Activated CD4-positive, CD25-positive, alpha-beta regulatory T cell treated with anti-CD3 and anti-CD28 coated beads, Interleukin-2, amount 50 U/mL, for 72 hours (primary cell): ENCODE measurements at regions not wholly inside any gene's neighbourhood (a gene's known extent, or its start where the extent isn't known, plus 50 kb on each side); places are given as distances from the start of the nearest gene placed in this dataset.
"Not testable (repeated sequence)": the region's sequence is repeated elsewhere in the genome, so short reads cannot be mapped to it uniquely, and the experiment has no call there.

Experiments used
- DNase-seq: peaks from one replicate; pipeline ENCODE4 v3.0.0; 2021

- no peak for DNase-seq
Observed at GRCh38 chr9:135369412-135369990, 110.1 kb upstream of the PPP1R26 start.

- DNase-seq = no peak
Observed at GRCh38 chr9:135370411-135371375, 108.9 kb upstream of the PPP1R26 start.

DNA sequence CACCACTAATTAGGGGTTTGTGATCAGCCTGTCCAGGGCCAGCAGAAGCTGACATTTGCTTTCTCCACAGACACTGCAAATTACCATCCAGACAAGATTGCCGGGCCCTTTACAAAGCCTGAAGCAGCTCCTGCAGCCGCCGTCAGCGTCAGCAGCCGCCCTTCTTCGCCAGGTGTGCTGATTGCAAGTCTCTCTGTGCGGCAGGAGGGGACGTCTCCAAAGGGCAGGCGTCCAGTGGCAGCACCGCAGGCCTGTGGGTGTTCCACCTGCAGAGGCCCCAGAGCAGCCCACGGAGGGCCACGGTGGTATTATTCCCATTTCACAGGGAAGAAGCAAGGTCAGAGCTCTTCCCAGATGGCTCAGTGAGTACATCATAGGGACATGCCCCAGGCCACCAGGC is 108.0 kb upstream of the PPP1R26 start:
- DNase-seq = no peak

- DNase-seq = no peak
Observed at GRCh38 chr9:135372036-135372435, 107.5 kb upstream of the PPP1R26 start.

DNA sequence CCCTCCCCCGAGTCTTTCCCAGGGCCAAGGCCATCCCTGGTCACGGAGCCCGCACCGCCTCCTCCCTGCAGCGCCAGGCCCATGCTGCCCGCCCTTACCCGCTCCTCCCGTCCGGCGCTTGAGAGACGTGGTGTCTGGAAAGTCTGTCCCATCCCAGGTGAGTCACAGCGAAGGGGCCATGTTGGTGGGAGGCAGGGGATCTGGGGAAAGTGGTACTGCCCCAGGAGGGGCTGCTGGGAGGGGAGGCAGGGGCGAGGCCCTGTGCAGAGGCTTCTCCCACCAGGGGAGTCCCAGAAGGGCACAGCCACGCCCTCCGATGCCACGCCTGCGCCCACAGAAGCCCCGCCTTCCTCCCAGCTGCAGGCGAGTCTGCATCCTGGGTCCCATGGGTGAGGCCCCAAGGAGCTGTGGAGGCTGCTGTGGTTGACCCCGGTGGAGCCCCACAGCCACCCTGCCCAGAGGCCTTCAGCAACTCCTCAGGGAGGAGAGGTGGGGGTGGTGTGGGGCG is 107.0 kb upstream of the PPP1R26 start:
- DNase-seq = no peak

GRCh38 chr9:135373151-135373685 is 106.4 kb upstream of the PPP1R26 start:
- DNase-seq = no peak

DNA sequence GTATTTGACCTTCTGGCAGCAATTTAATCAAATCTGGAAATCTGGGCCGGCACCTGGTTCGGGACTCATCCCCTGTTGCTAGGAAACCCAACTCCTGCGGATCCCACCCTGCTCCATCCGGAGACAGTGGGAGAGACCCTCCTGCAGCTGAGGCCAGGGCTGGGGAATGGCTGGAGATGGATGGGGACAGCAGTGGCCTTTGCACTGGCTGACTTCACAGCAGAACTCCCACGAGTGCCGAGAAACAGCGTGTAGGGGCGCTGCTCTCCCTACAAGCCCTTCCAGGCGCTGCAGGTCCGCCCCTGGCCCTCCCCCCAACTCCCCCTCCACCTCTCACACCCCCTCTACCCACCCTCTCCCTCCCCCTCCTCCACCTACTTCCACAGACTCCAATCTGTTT is 105.8 kb upstream of the PPP1R26 start:
- no peak for DNase-seq

GRCh38 chr9:135374591-135374990 is 105.0 kb upstream of the PPP1R26 start:
- DNase-seq = no peak

- DNase-seq = no peak
Observed at GRCh38 chr9:135375001-135375400, 104.6 kb upstream of the PPP1R26 start.

- no peak for DNase-seq
Observed at GRCh38 chr9:135376511-135377265, 102.9 kb upstream of the PPP1R26 start.

GRCh38 chr9:135377431-135377830 is 102.2 kb upstream of the PPP1R26 start:
- DNase-seq = no peak

DNA sequence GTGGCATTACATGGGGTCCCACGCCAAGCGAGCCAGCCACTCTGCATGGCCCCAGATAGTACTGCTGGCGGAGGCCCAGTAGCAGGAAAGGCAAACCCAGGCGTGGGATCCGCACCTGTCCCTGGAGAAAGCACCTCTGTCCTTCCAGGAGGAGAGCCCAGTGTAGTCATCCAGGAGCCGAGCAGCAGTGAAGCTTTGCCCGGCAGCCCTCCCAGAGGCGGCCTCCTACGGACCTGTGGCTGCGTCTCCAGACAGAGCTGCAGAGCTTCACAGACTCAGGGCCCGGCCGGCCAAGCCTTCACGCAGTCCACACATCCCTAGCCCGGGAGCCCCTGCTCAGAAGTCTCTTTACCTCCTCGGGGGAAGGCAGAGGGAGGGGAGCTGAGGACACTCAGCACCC is 100.8 kb upstream of the PPP1R26 start:
- no peak for DNase-seq

DNA sequence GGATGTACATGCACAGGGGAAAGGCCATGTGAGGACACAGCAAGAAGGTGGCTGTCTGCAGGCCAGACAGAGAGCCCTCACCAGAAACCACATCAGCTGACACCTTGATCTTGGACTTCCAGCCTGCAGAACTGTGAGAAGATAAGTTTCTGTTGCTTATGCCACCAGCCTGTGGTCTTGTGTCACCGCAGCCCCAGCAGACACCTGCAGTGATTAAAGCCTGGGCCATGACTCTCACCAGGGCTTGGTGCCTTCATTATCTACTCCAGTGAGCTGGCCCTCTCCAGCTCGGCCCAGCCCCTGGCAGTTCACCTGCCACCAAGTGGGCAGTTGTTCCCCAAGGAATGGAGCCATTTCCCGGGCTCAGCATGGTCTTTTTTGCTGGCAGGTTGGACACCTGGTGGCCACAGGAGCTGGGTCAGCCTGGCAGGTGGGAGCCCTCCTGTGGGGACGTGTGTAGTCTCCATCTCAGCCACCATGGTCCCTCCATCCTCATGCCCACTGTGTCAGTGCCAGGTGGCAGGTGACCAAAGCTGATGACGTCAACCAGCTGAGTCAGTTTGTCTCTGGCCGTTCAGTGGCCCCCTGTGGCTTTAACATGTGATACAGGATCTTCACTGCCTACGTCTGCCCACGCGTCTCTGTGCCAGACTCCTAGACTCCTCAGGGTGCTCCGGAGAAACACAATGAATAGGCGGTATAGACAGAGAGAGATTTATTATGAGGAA is 99.9 kb upstream of the PPP1R26 start:
- DNase-seq = no peak

DNA sequence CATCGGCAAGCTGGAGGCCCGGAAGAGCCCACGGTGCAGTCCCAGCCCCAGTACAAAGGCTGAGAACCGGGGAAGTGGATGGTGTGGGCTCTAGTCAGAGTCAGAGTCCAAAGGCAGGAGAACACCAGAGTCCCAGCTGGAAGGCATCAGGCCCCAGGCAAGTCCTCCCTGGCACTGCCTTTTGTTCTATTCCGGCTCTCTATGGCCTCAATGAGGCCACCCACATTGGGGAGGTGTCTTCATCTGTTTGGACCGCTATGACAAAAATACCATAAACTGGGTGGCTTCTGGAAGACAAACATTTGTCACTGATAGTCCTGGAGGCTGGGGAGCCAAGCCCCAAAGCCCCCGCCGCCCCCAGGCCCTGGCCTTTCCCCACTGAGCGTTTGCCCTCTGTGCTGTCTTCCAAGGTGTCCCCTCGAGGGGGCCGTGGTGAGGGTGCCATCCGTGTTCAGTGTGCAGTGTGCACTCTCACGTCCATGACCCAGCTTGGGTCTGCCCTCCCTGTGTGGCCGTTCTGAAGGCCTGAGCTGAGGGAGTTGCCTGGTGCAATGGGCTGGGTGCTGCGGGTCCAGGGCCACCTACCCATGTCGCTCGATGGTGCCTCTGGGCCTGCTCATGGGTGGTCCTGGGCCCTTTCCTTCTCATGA is 99.1 kb upstream of the PPP1R26 start:
- no peak for DNase-seq

GRCh38 chr9:135381762-135382310 is 97.7 kb upstream of the PPP1R26 start:
- DNase-seq = no peak

DNA sequence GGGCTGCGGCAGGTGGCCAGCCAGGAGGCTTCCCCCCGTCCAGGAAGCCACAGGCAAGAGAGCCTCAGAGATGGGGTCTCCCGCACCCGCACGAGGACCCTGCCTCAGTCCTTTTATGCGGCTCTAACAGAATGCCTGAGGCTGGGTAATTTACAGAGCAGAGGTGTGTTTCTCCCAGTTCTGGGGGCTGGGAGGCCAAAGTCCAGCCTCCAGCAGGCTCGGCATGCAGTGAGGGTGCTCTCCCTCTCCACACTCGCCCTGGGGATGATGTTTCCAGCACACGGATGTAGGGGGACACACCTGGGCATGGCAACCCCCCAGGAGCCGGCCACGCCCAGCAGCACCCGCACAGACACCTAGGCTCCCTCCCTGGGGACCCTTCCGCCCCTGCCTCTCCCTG is 95.4 kb upstream of the PPP1R26 start:
- DNase-seq = no peak

DNA sequence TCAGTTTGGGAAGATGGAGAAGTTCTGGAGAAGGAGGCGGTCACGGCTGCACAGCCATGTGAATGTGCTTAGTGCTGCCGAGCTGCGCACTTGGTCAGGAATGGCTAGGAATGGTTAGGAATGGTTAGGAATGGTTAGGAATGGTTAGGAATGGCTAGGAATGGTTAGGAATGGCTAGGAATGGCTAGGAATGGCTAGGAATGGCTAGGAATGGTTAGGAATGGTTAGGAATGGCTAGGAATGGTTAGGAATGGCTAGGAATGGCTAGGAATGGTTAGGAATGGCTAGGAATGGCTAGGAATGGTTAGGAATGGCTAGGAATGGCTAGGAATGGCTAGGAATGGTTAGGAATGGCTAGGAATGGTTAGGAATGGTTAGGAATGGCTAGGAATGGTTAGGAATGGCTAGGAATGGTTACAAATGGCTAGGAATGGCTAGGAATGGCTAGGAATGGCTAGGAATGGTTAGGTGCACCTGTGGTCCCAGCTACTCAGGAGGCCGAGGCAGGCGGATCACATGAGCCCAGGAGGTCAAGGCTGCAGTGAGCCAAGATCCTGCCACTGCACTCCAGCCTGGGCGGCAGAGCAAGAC is 94.7 kb upstream of the PPP1R26 start:
- DNase-seq = not testable (repeated sequence)

- no peak for DNase-seq
Observed at GRCh38 chr9:135385793-135386192, 93.8 kb upstream of the PPP1R26 start.

- DNase-seq = no peak
Observed at GRCh38 chr9:135387976-135388375, 91.6 kb upstream of the PPP1R26 start.

DNA sequence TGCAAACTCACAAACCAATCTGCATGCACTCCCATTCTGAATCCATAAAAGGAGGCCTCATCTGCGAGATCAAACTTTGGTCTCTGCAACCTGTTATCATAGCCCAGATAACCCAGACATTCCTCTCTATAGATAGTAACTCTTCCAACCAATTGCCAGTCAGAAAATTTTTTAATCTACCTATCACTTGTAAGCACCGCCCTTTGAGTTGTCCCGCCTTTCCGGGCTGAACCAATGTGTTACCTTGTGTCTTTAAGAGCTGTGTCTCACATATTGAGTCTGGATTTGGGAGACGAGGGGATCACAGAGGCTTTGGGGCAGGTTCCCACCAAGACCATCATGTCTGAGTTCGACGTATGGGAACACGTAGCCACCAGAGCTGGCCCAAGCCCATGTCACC is 91.1 kb upstream of the PPP1R26 start:
- DNase-seq = no peak

GRCh38 chr9:135391759-135392158 is 87.8 kb upstream of the PPP1R26 start:
- DNase-seq = no peak
